ENCODE measurements at regions not wholly inside any gene's neighbourhood (a gene's known extent, or its start where the extent isn't known, plus 50 kb on each side); places are given as distances from the start of the nearest gene placed in this dataset.

DNA sequence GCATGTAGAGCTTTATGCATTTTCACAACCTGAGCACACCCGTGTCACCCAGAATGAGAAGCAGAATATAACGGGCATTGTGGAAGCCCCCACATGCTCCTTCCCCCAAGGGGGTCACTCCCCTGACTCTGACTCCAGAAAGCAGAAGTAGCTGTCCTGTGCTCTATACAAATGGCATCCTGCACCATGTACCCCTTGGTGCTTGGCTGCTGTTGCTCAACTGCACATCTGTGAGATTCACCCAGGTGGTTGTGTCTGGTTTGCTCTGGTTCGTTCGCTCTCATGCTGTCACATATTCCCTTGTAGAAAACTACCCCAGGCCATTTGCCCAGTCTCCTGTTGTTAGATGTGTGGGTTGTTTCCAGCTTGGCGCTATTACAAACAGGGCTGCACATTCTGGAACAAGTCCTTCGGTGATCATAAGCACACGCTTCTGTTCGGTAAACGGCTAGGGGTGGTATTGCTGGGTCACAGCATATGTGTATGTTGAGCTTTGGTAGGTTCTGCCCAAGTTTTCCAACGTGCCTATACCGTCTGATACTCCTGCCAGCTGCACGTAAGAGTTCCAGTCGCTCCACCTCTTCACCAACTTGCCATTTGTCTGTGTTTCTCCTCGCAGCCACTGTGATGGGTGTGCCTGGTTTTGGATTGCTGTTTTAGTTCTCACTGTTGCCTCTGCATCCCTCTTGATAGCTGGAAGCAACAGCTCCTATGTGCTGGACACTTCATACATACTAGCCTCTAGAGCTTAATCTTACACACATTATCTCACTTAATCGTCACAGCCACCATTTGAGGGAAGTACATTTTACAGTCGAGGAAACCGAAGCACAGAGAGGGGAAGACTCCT, 65.4 kb upstream of the SLC6A6 start (continued):
- no peak for TF ChIP-seq ATF1 (CRISPR knock-in tag; IDR thresholded peaks at IDR 0.05)
- TF ChIP-seq, protein P1, sequence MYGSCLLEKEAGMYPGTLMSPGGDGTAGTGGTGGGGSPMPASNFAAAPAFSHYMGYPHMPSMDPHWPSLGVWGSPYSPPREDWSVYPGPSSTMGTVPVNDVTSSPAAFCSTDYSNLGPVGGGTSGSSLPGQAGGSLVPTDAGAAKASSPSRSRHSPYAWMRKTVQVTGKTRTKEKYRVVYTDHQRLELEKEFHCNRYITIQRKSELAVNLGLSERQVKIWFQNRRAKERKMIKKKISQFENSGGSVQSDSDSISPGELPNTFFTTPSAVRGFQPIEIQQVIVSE (CRISPR knock-in tag; IDR thresholded peaks at IDR 0.05; ENCODE audit: borderline replicate concordance) = no peak

DNA sequence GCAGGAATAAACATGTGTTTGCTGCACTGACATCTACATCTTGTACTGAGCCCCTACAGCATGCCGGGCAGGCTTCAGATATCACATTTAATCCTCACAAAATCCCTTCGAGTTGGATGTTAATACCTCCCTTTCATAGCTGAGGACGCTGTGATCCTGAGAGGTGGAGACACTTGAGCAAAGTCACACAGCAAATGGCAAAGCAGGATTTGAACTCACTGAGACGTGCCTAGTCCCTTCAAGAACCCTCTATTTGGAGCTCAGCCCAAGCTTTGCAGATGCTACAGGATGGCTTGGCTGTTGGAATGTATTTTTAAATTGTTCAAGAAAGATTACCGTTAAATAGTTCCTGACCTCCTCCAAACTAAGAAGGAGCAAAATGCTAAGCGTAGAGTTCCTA, 64.6 kb upstream of the SLC6A6 start:
- ChIA-PET CTCF (interaction anchor here (1.3 kb wide), 1 partner anchor 18 kb away, joined by 3 read pairs; no protein-coding TSS in a partner anchor), POLR2A (no interaction called here)
- Mint-ChIP-seq H3K27ac (no peak overlapping the region), H3K4me3 (no peak overlapping the region), H3K36me3 (no peaks in the 10 kb centered on the region), H3K9me3 (peaks cover 5% of the 10 kb centered on the region; the same call in 1 of the 2 replicates), H3K27me3 (ENCODE audit: low read depth) (peaks cover 7% of the 10 kb centered on the region), H3K4me1 (peaks cover 10% of the 10 kb centered on the region)
- no peak for DNase-seq (ENCODE audit: low spot score)
- no peak for ATAC-seq
- TF ChIP-seq, protein P2, sequence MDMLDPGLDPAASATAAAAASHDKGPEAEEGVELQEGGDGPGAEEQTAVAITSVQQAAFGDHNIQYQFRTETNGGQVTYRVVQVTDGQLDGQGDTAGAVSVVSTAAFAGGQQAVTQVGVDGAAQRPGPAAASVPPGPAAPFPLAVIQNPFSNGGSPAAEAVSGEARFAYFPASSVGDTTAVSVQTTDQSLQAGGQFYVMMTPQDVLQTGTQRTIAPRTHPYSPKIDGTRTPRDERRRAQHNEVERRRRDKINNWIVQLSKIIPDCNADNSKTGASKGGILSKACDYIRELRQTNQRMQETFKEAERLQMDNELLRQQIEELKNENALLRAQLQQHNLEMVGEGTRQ (CRISPR knock-in tag; IDR thresholded peaks at IDR 0.05) = no peak
- TF ChIP-seq SP1 (CRISPR knock-in tag; conservative IDR thresholded peaks at IDR 0.05) (no peak), SMAD3 (CRISPR knock-in tag; IDR thresholded peaks at IDR 0.05; ENCODE audit: borderline replicate concordance) (no peak), JUN (CRISPR knock-in tag; IDR thresholded peaks at IDR 0.05) (no peak), PRRX2 (CRISPR knock-in tag; IDR thresholded peaks at IDR 0.05) (no peak), NFYB (CRISPR knock-in tag; conservative IDR thresholded peaks at IDR 0.05; ENCODE audit: low read depth) (no peak), EMX1 (CRISPR knock-in tag; IDR thresholded peaks at IDR 0.05) (no peak), ZNF416 (CRISPR knock-in tag; IDR thresholded peaks at IDR 0.05) (no peak), CREM (CRISPR knock-in tag; IDR thresholded peaks at IDR 0.05) (no peak), SOX15 (CRISPR knock-in tag; IDR thresholded peaks at IDR 0.05) (no peak), TP53 (CRISPR knock-in tag; IDR thresholded peaks at IDR 0.05) (no peak), JAZF1 (CRISPR knock-in tag; IDR thresholded peaks at IDR 0.05) (no peak), ESRRA (CRISPR knock-in tag; IDR thresholded peaks at IDR 0.05; ENCODE audit: borderline replicate concordance) (no peak), ZNF263 (CRISPR knock-in tag; IDR thresholded peaks at IDR 0.05; ENCODE audit: low read depth) (no peak)
- TF ChIP-seq, protein P3, sequence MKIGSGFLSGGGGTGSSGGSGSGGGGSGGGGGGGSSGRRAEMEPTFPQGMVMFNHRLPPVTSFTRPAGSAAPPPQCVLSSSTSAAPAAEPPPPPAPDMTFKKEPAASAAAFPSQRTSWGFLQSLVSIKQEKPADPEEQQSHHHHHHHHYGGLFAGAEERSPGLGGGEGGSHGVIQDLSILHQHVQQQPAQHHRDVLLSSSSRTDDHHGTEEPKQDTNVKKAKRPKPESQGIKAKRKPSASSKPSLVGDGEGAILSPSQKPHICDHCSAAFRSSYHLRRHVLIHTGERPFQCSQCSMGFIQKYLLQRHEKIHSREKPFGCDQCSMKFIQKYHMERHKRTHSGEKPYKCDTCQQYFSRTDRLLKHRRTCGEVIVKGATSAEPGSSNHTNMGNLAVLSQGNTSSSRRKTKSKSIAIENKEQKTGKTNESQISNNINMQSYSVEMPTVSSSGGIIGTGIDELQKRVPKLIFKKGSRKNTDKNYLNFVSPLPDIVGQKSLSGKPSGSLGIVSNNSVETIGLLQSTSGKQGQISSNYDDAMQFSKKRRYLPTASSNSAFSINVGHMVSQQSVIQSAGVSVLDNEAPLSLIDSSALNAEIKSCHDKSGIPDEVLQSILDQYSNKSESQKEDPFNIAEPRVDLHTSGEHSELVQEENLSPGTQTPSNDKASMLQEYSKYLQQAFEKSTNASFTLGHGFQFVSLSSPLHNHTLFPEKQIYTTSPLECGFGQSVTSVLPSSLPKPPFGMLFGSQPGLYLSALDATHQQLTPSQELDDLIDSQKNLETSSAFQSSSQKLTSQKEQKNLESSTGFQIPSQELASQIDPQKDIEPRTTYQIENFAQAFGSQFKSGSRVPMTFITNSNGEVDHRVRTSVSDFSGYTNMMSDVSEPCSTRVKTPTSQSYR (CRISPR knock-in tag; IDR thresholded peaks at IDR 0.05) = no peak
- TF ChIP-seq, protein P4, sequence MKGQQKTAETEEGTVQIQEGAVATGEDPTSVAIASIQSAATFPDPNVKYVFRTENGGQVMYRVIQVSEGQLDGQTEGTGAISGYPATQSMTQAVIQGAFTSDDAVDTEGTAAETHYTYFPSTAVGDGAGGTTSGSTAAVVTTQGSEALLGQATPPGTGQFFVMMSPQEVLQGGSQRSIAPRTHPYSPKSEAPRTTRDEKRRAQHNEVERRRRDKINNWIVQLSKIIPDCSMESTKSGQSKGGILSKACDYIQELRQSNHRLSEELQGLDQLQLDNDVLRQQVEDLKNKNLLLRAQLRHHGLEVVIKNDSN (CRISPR knock-in tag; IDR thresholded peaks at IDR 0.05) = no peak
- TF ChIP-seq, protein P5, sequence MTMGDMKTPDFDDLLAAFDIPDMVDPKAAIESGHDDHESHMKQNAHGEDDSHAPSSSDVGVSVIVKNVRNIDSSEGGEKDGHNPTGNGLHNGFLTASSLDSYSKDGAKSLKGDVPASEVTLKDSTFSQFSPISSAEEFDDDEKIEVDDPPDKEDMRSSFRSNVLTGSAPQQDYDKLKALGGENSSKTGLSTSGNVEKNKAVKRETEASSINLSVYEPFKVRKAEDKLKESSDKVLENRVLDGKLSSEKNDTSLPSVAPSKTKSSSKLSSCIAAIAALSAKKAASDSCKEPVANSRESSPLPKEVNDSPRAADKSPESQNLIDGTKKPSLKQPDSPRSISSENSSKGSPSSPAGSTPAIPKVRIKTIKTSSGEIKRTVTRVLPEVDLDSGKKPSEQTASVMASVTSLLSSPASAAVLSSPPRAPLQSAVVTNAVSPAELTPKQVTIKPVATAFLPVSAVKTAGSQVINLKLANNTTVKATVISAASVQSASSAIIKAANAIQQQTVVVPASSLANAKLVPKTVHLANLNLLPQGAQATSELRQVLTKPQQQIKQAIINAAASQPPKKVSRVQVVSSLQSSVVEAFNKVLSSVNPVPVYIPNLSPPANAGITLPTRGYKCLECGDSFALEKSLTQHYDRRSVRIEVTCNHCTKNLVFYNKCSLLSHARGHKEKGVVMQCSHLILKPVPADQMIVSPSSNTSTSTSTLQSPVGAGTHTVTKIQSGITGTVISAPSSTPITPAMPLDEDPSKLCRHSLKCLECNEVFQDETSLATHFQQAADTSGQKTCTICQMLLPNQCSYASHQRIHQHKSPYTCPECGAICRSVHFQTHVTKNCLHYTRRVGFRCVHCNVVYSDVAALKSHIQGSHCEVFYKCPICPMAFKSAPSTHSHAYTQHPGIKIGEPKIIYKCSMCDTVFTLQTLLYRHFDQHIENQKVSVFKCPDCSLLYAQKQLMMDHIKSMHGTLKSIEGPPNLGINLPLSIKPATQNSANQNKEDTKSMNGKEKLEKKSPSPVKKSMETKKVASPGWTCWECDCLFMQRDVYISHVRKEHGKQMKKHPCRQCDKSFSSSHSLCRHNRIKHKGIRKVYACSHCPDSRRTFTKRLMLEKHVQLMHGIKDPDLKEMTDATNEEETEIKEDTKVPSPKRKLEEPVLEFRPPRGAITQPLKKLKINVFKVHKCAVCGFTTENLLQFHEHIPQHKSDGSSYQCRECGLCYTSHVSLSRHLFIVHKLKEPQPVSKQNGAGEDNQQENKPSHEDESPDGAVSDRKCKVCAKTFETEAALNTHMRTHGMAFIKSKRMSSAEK (CRISPR knock-in tag; IDR thresholded peaks at IDR 0.05; ENCODE audit: borderline replicate concordance) = no peak
- TF ChIP-seq, protein P6, sequence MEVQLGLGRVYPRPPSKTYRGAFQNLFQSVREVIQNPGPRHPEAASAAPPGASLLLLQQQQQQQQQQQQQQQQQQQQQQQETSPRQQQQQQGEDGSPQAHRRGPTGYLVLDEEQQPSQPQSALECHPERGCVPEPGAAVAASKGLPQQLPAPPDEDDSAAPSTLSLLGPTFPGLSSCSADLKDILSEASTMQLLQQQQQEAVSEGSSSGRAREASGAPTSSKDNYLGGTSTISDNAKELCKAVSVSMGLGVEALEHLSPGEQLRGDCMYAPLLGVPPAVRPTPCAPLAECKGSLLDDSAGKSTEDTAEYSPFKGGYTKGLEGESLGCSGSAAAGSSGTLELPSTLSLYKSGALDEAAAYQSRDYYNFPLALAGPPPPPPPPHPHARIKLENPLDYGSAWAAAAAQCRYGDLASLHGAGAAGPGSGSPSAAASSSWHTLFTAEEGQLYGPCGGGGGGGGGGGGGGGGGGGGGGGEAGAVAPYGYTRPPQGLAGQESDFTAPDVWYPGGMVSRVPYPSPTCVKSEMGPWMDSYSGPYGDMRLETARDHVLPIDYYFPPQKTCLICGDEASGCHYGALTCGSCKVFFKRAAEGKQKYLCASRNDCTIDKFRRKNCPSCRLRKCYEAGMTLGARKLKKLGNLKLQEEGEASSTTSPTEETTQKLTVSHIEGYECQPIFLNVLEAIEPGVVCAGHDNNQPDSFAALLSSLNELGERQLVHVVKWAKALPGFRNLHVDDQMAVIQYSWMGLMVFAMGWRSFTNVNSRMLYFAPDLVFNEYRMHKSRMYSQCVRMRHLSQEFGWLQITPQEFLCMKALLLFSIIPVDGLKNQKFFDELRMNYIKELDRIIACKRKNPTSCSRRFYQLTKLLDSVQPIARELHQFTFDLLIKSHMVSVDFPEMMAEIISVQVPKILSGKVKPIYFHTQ (CRISPR knock-in tag; IDR thresholded peaks at IDR 0.05) = no peak
- TF ChIP-seq, protein P7, sequence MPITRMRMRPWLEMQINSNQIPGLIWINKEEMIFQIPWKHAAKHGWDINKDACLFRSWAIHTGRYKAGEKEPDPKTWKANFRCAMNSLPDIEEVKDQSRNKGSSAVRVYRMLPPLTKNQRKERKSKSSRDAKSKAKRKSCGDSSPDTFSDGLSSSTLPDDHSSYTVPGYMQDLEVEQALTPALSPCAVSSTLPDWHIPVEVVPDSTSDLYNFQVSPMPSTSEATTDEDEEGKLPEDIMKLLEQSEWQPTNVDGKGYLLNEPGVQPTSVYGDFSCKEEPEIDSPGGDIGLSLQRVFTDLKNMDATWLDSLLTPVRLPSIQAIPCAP (CRISPR knock-in tag; IDR thresholded peaks at IDR 0.05) = no peak
- TF ChIP-seq, protein P8, sequence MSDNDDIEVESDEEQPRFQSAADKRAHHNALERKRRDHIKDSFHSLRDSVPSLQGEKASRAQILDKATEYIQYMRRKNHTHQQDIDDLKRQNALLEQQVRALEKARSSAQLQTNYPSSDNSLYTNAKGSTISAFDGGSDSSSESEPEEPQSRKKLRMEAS (CRISPR knock-in tag; IDR thresholded peaks at IDR 0.05) = no peak

All from WTC11 (cell line).